Loucy (cell line): ENCODE measurements at regions not wholly inside any gene's neighbourhood (a gene's known extent, or its start where the extent isn't known, plus 50 kb on each side); places are given as distances from the start of the nearest gene placed in this dataset.

Experiments
- H2AFZ ChIP-seq: fragments of 200-600 bp; sonication (generic); 2 replicates; pipeline ENCODE4 v1.6.0; 2016; ENCODE audit warnings: antibody characterized with exemption, mild to moderate bottlenecking, low read length, moderate library complexity
- H3F3A ChIP-seq: fragments of 200-600 bp; 2 replicates; pipeline ENCODE4 v1.6.0; 2016; ENCODE audit warnings: antibody characterized with exemption, low read depth, mild to moderate bottlenecking
- H3K27me3 ChIP-seq: fragments of 200-600 bp; sonication (generic); 2 replicates; pipeline ENCODE4 v1.6.1; 2014; ENCODE audit warnings: low read length, mild to moderate bottlenecking; ENCODE audit not compliant: insufficient read depth, poor library complexity, severe bottlenecking
- H3K36me3 ChIP-seq: fragments of 200-600 bp; sonication (generic); 2 replicates; pipeline ENCODE4 v1.6.1; 2016; ENCODE audit warnings: low read length; ENCODE audit not compliant: insufficient read depth
- H3K4me1 ChIP-seq: fragments of 200-600 bp; sonication (generic); 2 replicates; pipeline ENCODE4 v1.5.1; 2014; ENCODE audit warnings: low read length, mild to moderate bottlenecking; ENCODE audit not compliant: insufficient read depth, poor library complexity, severe bottlenecking
- H3K4me2 ChIP-seq: fragments of 200-600 bp; sonication (generic); 2 replicates; pipeline ENCODE4 v1.6.0; 2014; ENCODE audit warnings: antibody characterized with exemption, low read length, low read depth, mild to moderate bottlenecking; ENCODE audit not compliant: poor library complexity, severe bottlenecking
- H3K4me3 ChIP-seq: fragments of 200-600 bp; sonication (generic); 2 replicates; pipeline ENCODE4 v1.5.1; 2014; ENCODE audit warnings: low read length, mild to moderate bottlenecking, mixed read lengths; ENCODE audit not compliant: poor library complexity, severe bottlenecking
- H3K79me2 ChIP-seq: fragments of 200-600 bp; sonication (generic); 2 replicates; pipeline ENCODE4 v1.6.1; 2014; ENCODE audit warnings: low read length; ENCODE audit not compliant: insufficient read depth
- H3K9ac ChIP-seq: fragments of 200-600 bp; sonication (generic); 2 replicates; pipeline ENCODE4 v1.6.0; 2014; ENCODE audit warnings: mild to moderate bottlenecking, low read depth, low read length, moderate library complexity; ENCODE audit not compliant: poor library complexity, severe bottlenecking
- H3K9me2 ChIP-seq: fragments of 200-600 bp; sonication (generic); replicated peaks from 2 replicates; pipeline ENCODE4 v1.6.1; 2016; ENCODE audit warnings: low read depth, low read length, mixed read lengths
- H3K9me3 ChIP-seq: fragments of 200-600 bp; sonication (generic); 2 replicates; pipeline ENCODE4 v1.6.1; 2014; ENCODE audit warnings: mild to moderate bottlenecking, antibody characterized with exemption, low read length, low read depth; ENCODE audit not compliant: insufficient read depth
- H4K20me1 ChIP-seq: fragments of 200-600 bp; sonication (generic); 2 replicates; pipeline ENCODE4 v1.6.0; 2014; ENCODE audit warnings: antibody characterized with exemption, low read length, mild to moderate bottlenecking; ENCODE audit not compliant: insufficient read depth, poor library complexity, severe bottlenecking
- EZH2phosphoT487 ChIP-seq: fragments of 200-600 bp; IDR thresholded peaks from 2 replicates; pipeline ENCODE4 v1.6.1; 2018; ENCODE audit warnings: antibody characterized with exemption, mild to moderate bottlenecking, moderate library complexity, borderline replicate concordance
- TF ChIP-seq, protein P1 (sequence below): fragments of 200-600 bp; sonication (generic); conservative IDR thresholded peaks from 2 replicates; pipeline ENCODE4 v1.5.1; 2014; ENCODE audit warnings: mild to moderate bottlenecking, antibody characterized with exemption, low read length

DNA sequence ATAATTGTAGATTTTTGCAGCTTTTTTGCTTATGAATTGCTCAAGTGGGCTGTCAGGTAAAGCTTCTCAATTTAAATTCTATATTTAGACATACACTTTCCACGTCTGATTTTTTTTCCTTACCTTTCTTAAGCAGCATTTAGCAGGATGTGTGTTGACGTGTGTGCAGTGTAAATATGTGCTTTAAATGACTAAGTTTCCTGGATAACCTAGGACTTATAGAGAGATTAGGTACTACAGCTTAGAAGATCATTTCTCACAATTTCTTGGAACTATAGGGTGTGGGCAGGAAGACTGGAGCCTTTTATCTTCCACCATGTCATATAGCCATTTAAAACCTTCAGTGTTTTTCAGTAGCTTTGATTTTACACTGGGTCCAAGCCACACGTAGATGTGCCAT lies 263.5 kb downstream of the NOVA1 start:
- H2AFZ ChIP-seq, result no peak overlapping the region
- TF ChIP-seq EZH2phosphoT487, result no peak
- TF ChIP-seq, protein P1, sequence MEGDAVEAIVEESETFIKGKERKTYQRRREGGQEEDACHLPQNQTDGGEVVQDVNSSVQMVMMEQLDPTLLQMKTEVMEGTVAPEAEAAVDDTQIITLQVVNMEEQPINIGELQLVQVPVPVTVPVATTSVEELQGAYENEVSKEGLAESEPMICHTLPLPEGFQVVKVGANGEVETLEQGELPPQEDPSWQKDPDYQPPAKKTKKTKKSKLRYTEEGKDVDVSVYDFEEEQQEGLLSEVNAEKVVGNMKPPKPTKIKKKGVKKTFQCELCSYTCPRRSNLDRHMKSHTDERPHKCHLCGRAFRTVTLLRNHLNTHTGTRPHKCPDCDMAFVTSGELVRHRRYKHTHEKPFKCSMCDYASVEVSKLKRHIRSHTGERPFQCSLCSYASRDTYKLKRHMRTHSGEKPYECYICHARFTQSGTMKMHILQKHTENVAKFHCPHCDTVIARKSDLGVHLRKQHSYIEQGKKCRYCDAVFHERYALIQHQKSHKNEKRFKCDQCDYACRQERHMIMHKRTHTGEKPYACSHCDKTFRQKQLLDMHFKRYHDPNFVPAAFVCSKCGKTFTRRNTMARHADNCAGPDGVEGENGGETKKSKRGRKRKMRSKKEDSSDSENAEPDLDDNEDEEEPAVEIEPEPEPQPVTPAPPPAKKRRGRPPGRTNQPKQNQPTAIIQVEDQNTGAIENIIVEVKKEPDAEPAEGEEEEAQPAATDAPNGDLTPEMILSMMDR, result no peak
- no peak overlapping the region for H3K4me3 ChIP-seq
- no peaks in the 10 kb centered on the region for H3K27me3 ChIP-seq
- H3K4me1 ChIP-seq, result no peaks in the 10 kb centered on the region
- H3K9me2 ChIP-seq, result no peaks in the 10 kb centered on the region
- no peaks in the 10 kb centered on the region for H3K79me2 ChIP-seq
- no peak overlapping the region for H3K4me2 ChIP-seq
- no peaks in the 10 kb centered on the region for H3K36me3 ChIP-seq
- H3K9me3 ChIP-seq, result no peaks in the 10 kb centered on the region
- no peak overlapping the region for H3K9ac ChIP-seq
- no peaks in the 10 kb centered on the region for H3F3A ChIP-seq
- H4K20me1 ChIP-seq, result no peaks in the 10 kb centered on the region

DNA sequence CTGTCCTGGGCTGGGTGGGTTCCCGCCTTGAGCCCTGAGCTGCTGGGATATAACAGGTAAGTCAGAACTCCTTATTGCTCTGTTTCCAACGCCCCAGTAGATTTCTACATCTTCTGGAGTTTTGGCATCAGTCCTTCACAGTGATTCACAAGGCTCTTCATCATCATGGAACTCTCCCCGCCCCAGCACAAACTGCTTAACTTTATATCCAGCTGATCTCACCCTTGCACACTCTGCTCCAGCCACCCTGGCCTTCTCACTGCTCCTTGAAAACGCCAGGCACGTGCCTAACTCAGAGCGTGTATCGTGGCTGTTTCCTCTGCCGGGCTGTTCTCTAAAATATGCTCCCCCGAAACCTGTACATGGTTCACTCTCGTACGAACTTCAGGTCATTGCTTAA lies 264.9 kb downstream of the NOVA1 start:
- TF ChIP-seq EZH2phosphoT487, result no peak
- TF ChIP-seq, protein P1, result no peak
- Histone ChIP-seq H3K4me2 (no peak overlapping the region), H3K9me3 (no peaks in the 10 kb centered on the region), H4K20me1 (no peaks in the 10 kb centered on the region), H3K27me3 (no peaks in the 10 kb centered on the region), H3F3A (no peaks in the 10 kb centered on the region), H3K9me2 (no peaks in the 10 kb centered on the region), H3K9ac (no peak overlapping the region), H3K4me3 (no peak overlapping the region), H3K36me3 (no peaks in the 10 kb centered on the region), H3K79me2 (no peaks in the 10 kb centered on the region), H3K4me1 (no peaks in the 10 kb centered on the region), H2AFZ (no peak overlapping the region)

DNA sequence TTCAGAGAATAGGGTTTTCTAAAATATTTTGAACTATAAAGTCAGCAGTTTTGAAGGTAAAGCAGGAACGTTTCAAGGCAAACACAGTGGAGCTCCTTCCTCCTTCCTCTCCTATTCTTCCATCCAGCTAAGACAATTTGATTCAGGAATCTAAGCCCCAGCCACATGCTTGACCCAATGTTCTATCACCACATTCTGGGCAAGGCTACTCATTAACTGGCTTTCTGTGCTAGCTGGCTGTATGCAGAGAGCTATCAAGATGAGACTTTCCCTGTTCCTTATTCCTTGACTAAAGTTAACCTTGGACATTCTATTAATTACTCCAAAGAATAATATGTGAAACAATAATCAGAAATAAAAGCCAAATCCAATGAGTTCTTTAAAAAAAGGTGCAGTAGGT lies 266.9 kb downstream of the NOVA1 start:
- no peaks in the 10 kb centered on the region for H3K9me2 ChIP-seq
- H3K9ac ChIP-seq, result no peak overlapping the region
- H3K9me3 ChIP-seq, result no peaks in the 10 kb centered on the region
- H3K4me3 ChIP-seq, result no peak overlapping the region
- no peaks in the 10 kb centered on the region for H4K20me1 ChIP-seq
- H3F3A ChIP-seq, result no peaks in the 10 kb centered on the region
- no peaks in the 10 kb centered on the region for H3K27me3 ChIP-seq
- no peak overlapping the region for H3K4me2 ChIP-seq
- no peaks in the 10 kb centered on the region for H3K4me1 ChIP-seq
- H3K36me3 ChIP-seq, result no peaks in the 10 kb centered on the region
- TF ChIP-seq, protein P1, result no peak
- TF ChIP-seq EZH2phosphoT487, result no peak
- no peak overlapping the region for H2AFZ ChIP-seq
- no peaks in the 10 kb centered on the region for H3K79me2 ChIP-seq
